PFSK-1 (cell line): ENCODE measurements at regions not wholly inside any gene's neighbourhood (a gene's known extent, or its start where the extent isn't known, plus 50 kb on each side); places are given as distances from the start of the nearest gene placed in this dataset.
A peak's percentile ranks its signal among the peaks of the same experiment; 100 is the strongest.

Experiments
- POLR2AphosphoS5 ChIP-seq: IDR thresholded peaks from 2 replicates; pipeline ENCODE4 v1.6.1; 2012; ENCODE audit warnings: low read depth, mild to moderate bottlenecking, control low read depth, low read length, moderate library complexity
- REST ChIP-seq, 2 experiments: IDR thresholded peaks; 2 replicates each; pipeline versions ENCODE4 v1.6.1 to v1.8.0; 2011 to 2012; ENCODE audit warnings: low read depth in 2 of 2, low read length in 2 of 2, control low read depth in 1 of 2, inconsistent platforms in 1 of 2, mild to moderate bottlenecking in 1 of 2, moderate library complexity in 1 of 2; ENCODE audit not compliant: insufficient read depth in 1 of 2
- TAF1 ChIP-seq: IDR thresholded peaks from 2 replicates; pipeline ENCODE4 v1.6.1; 2012; ENCODE audit warnings: low read length, control low read depth, borderline replicate concordance; ENCODE audit not compliant: insufficient read depth

- TF ChIP-seq POLR2AphosphoS5 (no peak), TAF1 (no peak), REST (IDR thresholded peaks at IDR 0.05; ENCODE audit: insufficient read depth in 1 of 2, low read depth in 2 of 2, low read length in 2 of 2) (peak in 1 of 2 experiments; percentile 71; a peak in 1 of 4 replicates)
These were observed 123.2 kb upstream of the BMP5 start for GRCh38 chr6:55998576-55998975.
